Neuronal stem cell (in vitro differentiated cells): ENCODE measurements at regions not wholly inside any gene's neighbourhood (a gene's known extent, or its start where the extent isn't known, plus 50 kb on each side); places are given as distances from the start of the nearest gene placed in this dataset.

ENCODE experiments used
- DNase-seq: peaks from one replicate; pipeline ENCODE4 v3.0.0-alpha.2; 2013; ENCODE audit warnings: low spot score
- H2AFZ ChIP-seq: one replicate; pipeline ENCODE4 v1.6.1; 2013; ENCODE audit warnings: mild to moderate bottlenecking, low read length, inconsistent platforms
- H2AK5ac ChIP-seq: 2 replicates; pipeline ENCODE4 v1.6.1; 2013; ENCODE audit warnings: low read depth, mild to moderate bottlenecking, inconsistent platforms, low read length, moderate library complexity, mixed read lengths
- H2BK120ac ChIP-seq: 2 replicates; pipeline ENCODE4 v1.6.1; 2013; ENCODE audit warnings: low read depth, mild to moderate bottlenecking, inconsistent platforms, low read length, moderate library complexity, mixed read lengths
- H2BK12ac ChIP-seq: one replicate; pipeline ENCODE4 v1.6.1; 2013; ENCODE audit warnings: low read length, inconsistent platforms
- H2BK15ac ChIP-seq: 2 replicates; pipeline ENCODE4 v1.6.1; 2013; ENCODE audit warnings: mild to moderate bottlenecking, low read length, inconsistent platforms, mixed read lengths
- H2BK5ac ChIP-seq: one replicate; pipeline ENCODE4 v1.6.1; 2013; ENCODE audit warnings: inconsistent platforms, mild to moderate bottlenecking, low read length, moderate library complexity
- H3K14ac ChIP-seq: one replicate; pipeline ENCODE4 v1.6.1; 2013; ENCODE audit warnings: low read length, inconsistent platforms
- H3K18ac ChIP-seq: 2 replicates; pipeline ENCODE4 v1.6.1; 2013; ENCODE audit warnings: low read length, inconsistent platforms
- H3K23ac ChIP-seq: 2 replicates; pipeline ENCODE4 v1.6.1; 2013; ENCODE audit warnings: low read depth, mild to moderate bottlenecking, mixed read lengths, low read length, inconsistent platforms; ENCODE audit not compliant: poor library complexity
- H3K27ac ChIP-seq: replicated peaks from 3 replicates; pipeline ENCODE4 v1.5.1; 2013; ENCODE audit warnings: low read length, inconsistent platforms
- H3K27me3 ChIP-seq, 3 experiments: 2 replicates each; pipeline ENCODE4 v1.6.1; 2013; ENCODE audit warnings: low read length in 3 of 3, mild to moderate bottlenecking in 2 of 3, inconsistent platforms in 1 of 3, low read depth in 1 of 3, mixed read lengths in 1 of 3, moderate library complexity in 1 of 3; ENCODE audit not compliant: control insufficient read depth in 3 of 3, insufficient read depth in 3 of 3
- H3K36me3 ChIP-seq, 2 donors: replicated peaks in 1 of 2; 2 replicates each; pipeline ENCODE4 v1.6.1; 2013; ENCODE audit warnings: low read length in 2 of 2; ENCODE audit not compliant: control insufficient read depth in 2 of 2, insufficient read depth in 2 of 2
- H3K4ac ChIP-seq: 2 replicates; pipeline ENCODE4 v1.6.1; 2013; ENCODE audit warnings: inconsistent platforms, mild to moderate bottlenecking, low read length, moderate library complexity
- H3K4me1 ChIP-seq, 2 donors: 1 replicate in 1 of 2; 2 replicates in 1 of 2; pipeline ENCODE4 v1.6.1; 2013; ENCODE audit warnings: low read length in 2 of 2, low read depth in 1 of 2; ENCODE audit not compliant: control insufficient read depth in 2 of 2, insufficient read depth in 1 of 2
- H3K4me2 ChIP-seq: one replicate; pipeline ENCODE4 v1.6.1; 2013; ENCODE audit warnings: mild to moderate bottlenecking, low read length, inconsistent platforms; ENCODE audit not compliant: insufficient read depth, poor library complexity, severe bottlenecking
- H3K4me3 ChIP-seq, 2 donors: 2 replicates each; pipeline ENCODE4 v1.5.1; 2013; ENCODE audit warnings: low read length in 2 of 2, mild to moderate bottlenecking in 2 of 2, inconsistent platforms in 1 of 2, moderate library complexity in 1 of 2
- H3K79me1 ChIP-seq: one replicate; pipeline ENCODE4 v1.6.1; 2013; ENCODE audit warnings: low read depth, mild to moderate bottlenecking, inconsistent platforms, low read length, moderate library complexity
- H3K9ac ChIP-seq: one replicate; pipeline ENCODE4 v1.6.1; 2013; ENCODE audit warnings: mild to moderate bottlenecking, low read depth, low read length, inconsistent platforms; ENCODE audit not compliant: poor library complexity
- H3K9me3 ChIP-seq, 2 donors: replicated peaks in 1 of 2; 2 replicates each; pipeline versions ENCODE3 to v1.6.1; 2013; ENCODE audit warnings: low read length in 2 of 2, mild to moderate bottlenecking in 2 of 2, inconsistent platforms in 1 of 2, low read depth in 1 of 2, mixed read lengths in 1 of 2, moderate library complexity in 1 of 2; ENCODE audit not compliant: control insufficient read depth in 2 of 2, insufficient read depth in 1 of 2
- H4K8ac ChIP-seq: one replicate; pipeline ENCODE4 v1.6.1; 2013; ENCODE audit warnings: low read depth, mild to moderate bottlenecking, inconsistent platforms, low read length, moderate library complexity
- H4K91ac ChIP-seq: one replicate; pipeline ENCODE4 v1.6.1; 2013; ENCODE audit warnings: low read length, low read depth, mild to moderate bottlenecking, inconsistent platforms; ENCODE audit not compliant: poor library complexity
- WGBS, 2 donors: extraction: QIAGEN DNeasy Blood & Tissue Kit; methylation state at CpG; one replicate each; pipeline ENCODE4 v1.1.7; 2013; ENCODE audit warnings: missing lambda C conversion rate in 2 of 2, mixed read lengths in 1 of 2; ENCODE audit not compliant: insufficient read length in 2 of 2, insufficient replicate concordance in 1 of 2; ENCODE audit errors: extremely low coverage in 2 of 2; 5-methylcytosine and 5-hydroxymethylcytosine counted together

GRCh38 chr14:80055667-80056496, 155.4 kb downstream of the DIO2 start:
- H2BK12ac ChIP-seq: no peak overlapping the region
- H3K4me1 ChIP-seq: no peaks in the 10 kb centered on the region
- H3K4me2 ChIP-seq: no peak overlapping the region
- H2BK5ac ChIP-seq: no peak overlapping the region
- H3K4ac ChIP-seq: no peak overlapping the region
- no peak overlapping the region for H3K18ac ChIP-seq
- H2BK120ac ChIP-seq: no peak overlapping the region
- no peaks in the 10 kb centered on the region for H3K79me1 ChIP-seq
- no CpG with 5 or more reads among the region's 7 CpGs for WGBS, 2 donors
- no peak overlapping the region for H3K23ac ChIP-seq
- no peak overlapping the region for H4K91ac ChIP-seq
- no peak overlapping the region for H3K14ac ChIP-seq
- H2AFZ ChIP-seq: peak overlapping the region; percentile 78
- H3K27ac ChIP-seq: no peak overlapping the region
- no peak overlapping the region for H2BK15ac ChIP-seq
- no peaks in the 10 kb centered on the region for H3K36me3 ChIP-seq
- no peak overlapping the region for H4K8ac ChIP-seq
- H3K4me3 ChIP-seq: no peak overlapping the region
- peak; percentile 44 for DNase-seq
- H2AK5ac ChIP-seq: no peak overlapping the region
- H3K9me3 ChIP-seq: no peaks in the 10 kb centered on the region
- H3K27me3 ChIP-seq: no peaks in the 10 kb centered on the region
- no peak overlapping the region for H3K9ac ChIP-seq

GRCh38 chr14:80055226-80055625, 156.1 kb downstream of the DIO2 start:
- H3K9ac ChIP-seq: no peak overlapping the region
- no peak overlapping the region for H2BK15ac ChIP-seq
- no peak overlapping the region for H3K4ac ChIP-seq
- no peak overlapping the region for H3K14ac ChIP-seq
- H3K36me3 ChIP-seq: no peaks in the 10 kb centered on the region
- H3K79me1 ChIP-seq: no peaks in the 10 kb centered on the region
- no peaks in the 10 kb centered on the region for H3K4me1 ChIP-seq
- H3K4me3 ChIP-seq: no peak overlapping the region
- no peak overlapping the region for H3K27ac ChIP-seq
- no peak overlapping the region for H2BK5ac ChIP-seq
- no peak overlapping the region for H4K8ac ChIP-seq
- no peaks in the 10 kb centered on the region for H3K27me3 ChIP-seq
- H3K9me3 ChIP-seq: no peaks in the 10 kb centered on the region
- no peak overlapping the region for H2AFZ ChIP-seq
- H2BK120ac ChIP-seq: no peak overlapping the region
- H3K23ac ChIP-seq: no peak overlapping the region
- DNase-seq: no peak
- H4K91ac ChIP-seq: no peak overlapping the region
- no CpG with 5 or more reads among the region's 1 CpG for WGBS, 2 donors
- H3K4me2 ChIP-seq: no peak overlapping the region
- H3K18ac ChIP-seq: no peak overlapping the region
- no peak overlapping the region for H2AK5ac ChIP-seq
- no peak overlapping the region for H2BK12ac ChIP-seq

GRCh38 chr14:80054020-80054419, 157.3 kb downstream of the DIO2 start:
- H2BK15ac ChIP-seq: no peak overlapping the region
- H3K4me3 ChIP-seq: no peak overlapping the region
- no peaks in the 10 kb centered on the region for H3K79me1 ChIP-seq
- H2BK12ac ChIP-seq: no peak overlapping the region
- no peak overlapping the region for H3K14ac ChIP-seq
- H3K9ac ChIP-seq: no peak overlapping the region
- no peak overlapping the region for H3K27ac ChIP-seq
- H3K4ac ChIP-seq: no peak overlapping the region
- no peak overlapping the region for H3K18ac ChIP-seq
- no peak overlapping the region for H2BK5ac ChIP-seq
- no peaks in the 10 kb centered on the region for H3K9me3 ChIP-seq
- no peak overlapping the region for H4K8ac ChIP-seq
- no peaks in the 10 kb centered on the region for H3K27me3 ChIP-seq
- DNase-seq: no peak
- no peak overlapping the region for H2AK5ac ChIP-seq
- WGBS, 2 donors: no CpG with 5 or more reads among the region's 3 CpGs
- no peak overlapping the region for H4K91ac ChIP-seq
- no peak overlapping the region for H3K4me2 ChIP-seq
- H2AFZ ChIP-seq: no peak overlapping the region
- H3K23ac ChIP-seq: no peak overlapping the region
- H3K36me3 ChIP-seq: no peaks in the 10 kb centered on the region
- no peak overlapping the region for H2BK120ac ChIP-seq
- no peaks in the 10 kb centered on the region for H3K4me1 ChIP-seq

GRCh38 chr14:80049055-80049454, 162.2 kb downstream of the DIO2 start:
- H4K8ac ChIP-seq: no peak overlapping the region
- H2BK5ac ChIP-seq: no peak overlapping the region
- no peak overlapping the region for H3K9ac ChIP-seq
- H2BK15ac ChIP-seq: no peak overlapping the region
- H3K79me1 ChIP-seq: no peaks in the 10 kb centered on the region
- no peak overlapping the region for H2BK12ac ChIP-seq
- peaks cover 0 to 3% of the 10 kb centered on the region in 2 donors for H3K9me3 ChIP-seq
- no peak overlapping the region for H3K23ac ChIP-seq
- no peak overlapping the region for H2AK5ac ChIP-seq
- no peak overlapping the region for H3K27ac ChIP-seq
- H3K4me3 ChIP-seq: no peak overlapping the region
- H2AFZ ChIP-seq: peak overlapping the region; percentile 29
- no peak overlapping the region for H3K4ac ChIP-seq
- H3K4me1 ChIP-seq: no peaks in the 10 kb centered on the region
- WGBS, 2 donors: no CpG with 5 or more reads among the region's 2 CpGs
- H3K14ac ChIP-seq: no peak overlapping the region
- H3K27me3 ChIP-seq: no peaks in the 10 kb centered on the region
- no peak for DNase-seq
- H4K91ac ChIP-seq: no peak overlapping the region
- no peaks in the 10 kb centered on the region for H3K36me3 ChIP-seq
- no peak overlapping the region for H2BK120ac ChIP-seq
- H3K4me2 ChIP-seq: no peak overlapping the region
- H3K18ac ChIP-seq: no peak overlapping the region
